Adrenal gland (tissue), 5 donors: ENCODE measurements at regions not wholly inside any gene's neighbourhood (a gene's known extent, or its start where the extent isn't known, plus 50 kb on each side); places are given as distances from the start of the nearest gene placed in this dataset.

Experiments
- CTCF ChIP-seq, 6 experiments: fragments of 450-650 bp in 4 of 6; fragments of 200-600 bp in 2 of 6; sonication (generic) in 1 of 6; IDR thresholded peaks; 1 replicate in 5 of 6; 2 replicates in 1 of 6; pipeline versions ENCODE4 v1.5.1 to v1.8.0; 2016 to 2021; ENCODE audit warnings: antibody characterized with exemption in 6 of 6, mild to moderate bottlenecking in 2 of 6, moderate library complexity in 1 of 6
- POLR2A ChIP-seq, 2 donors: fragments of 450-650 bp; IDR thresholded peaks; one replicate each; pipeline ENCODE4 v1.6.1; 2017; ENCODE audit warnings: antibody characterized with exemption in 2 of 2, mild to moderate bottlenecking in 2 of 2, moderate library complexity in 1 of 2
- donor health status: DM: no; HTN: no; CAD: no.

GRCh38 chr2:217479566-217479965, 523.2 kb downstream of the TNS1 start:
- no peak for TF ChIP-seq POLR2A (IDR thresholded peaks at IDR 0.05)
- no peak for TF ChIP-seq CTCF (IDR thresholded peaks at IDR 0.05)
